ENCODE measurements at regions not wholly inside any gene's neighbourhood (a gene's known extent, or its start where the extent isn't known, plus 50 kb on each side); places are given as distances from the start of the nearest gene placed in this dataset.

GRCh38 chr1:36537190-36537768, 54.6 kb upstream of the CSF3R start:
- DNase-seq (ENCODE audit: low spot score), result no peak
- TF ChIP-seq CTCF (IDR thresholded peaks at IDR 0.05; ENCODE audit: extremely low read depth, missing control alignments), result no peak

- no peak for TF ChIP-seq CTCF (IDR thresholded peaks at IDR 0.05; ENCODE audit: extremely low read depth, missing control alignments)
- no peak for DNase-seq (ENCODE audit: low spot score)
These were observed 54.0 kb upstream of the CSF3R start for GRCh38 chr1:36536727-36537126.

- TF ChIP-seq CTCF (IDR thresholded peaks at IDR 0.05; ENCODE audit: extremely low read depth, missing control alignments), result no peak
- DNase-seq (ENCODE audit: low spot score), result no peak
These were observed 52.1 kb upstream of the CSF3R start for GRCh38 chr1:36534711-36535412.

- TF ChIP-seq CTCF (IDR thresholded peaks at IDR 0.05; ENCODE audit: extremely low read depth, missing control alignments), result no peak
- DNase-seq (ENCODE audit: low spot score), result no peak
These were observed 51.2 kb upstream of the CSF3R start for GRCh38 chr1:36533897-36534296.

- TF ChIP-seq CTCF (IDR thresholded peaks at IDR 0.05; ENCODE audit: extremely low read depth, missing control alignments), result no peak
- no peak for DNase-seq (ENCODE audit: low spot score)
These were observed 50.2 kb upstream of the CSF3R start for GRCh38 chr1:36532810-36533401.

All from GM20000 (cell line).